ENCODE measurements at regions not wholly inside any gene's neighbourhood (a gene's known extent, or its start where the extent isn't known, plus 50 kb on each side); places are given as distances from the start of the nearest gene placed in this dataset.

GRCh38 chr21:16573578-16573977 is 843.8 kb downstream of the USP25 start:
- Histone ChIP-seq H3K9me3 (replicated peaks) (no peaks in the 10 kb centered on the region), H3K27me3 (replicated peaks) (no peaks in the 10 kb centered on the region), H3K36me3 (no peaks in the 10 kb centered on the region), H3K4me3 (no peak overlapping the region), H3K4me1 (replicated peaks) (peaks cover 43% of the 10 kb centered on the region), H3K27ac (peak overlapping the region; percentile 8; the same call in 1 of the 2 replicates)
- peak in 1 of 2 experiments; percentile 16 for DNase-seq (ENCODE audit: low read depth in 1 of 2, low spot score in 2 of 2)

- Histone ChIP-seq H3K27ac (no peak overlapping the region), H3K4me3 (no peak overlapping the region), H3K4me1 (replicated peaks) (peaks cover 19% of the 10 kb centered on the region), H3K27me3 (replicated peaks) (no peaks in the 10 kb centered on the region), H3K9me3 (replicated peaks) (no peaks in the 10 kb centered on the region), H3K36me3 (no peaks in the 10 kb centered on the region)
- no peak for DNase-seq (ENCODE audit: low read depth in 1 of 2, low spot score in 2 of 2)
Measured at GRCh38 chr21:16577975-16578374, 848.2 kb downstream of the USP25 start.

- peaks cover 11% of the 10 kb centered on the region for H3K4me1 ChIP-seq (replicated peaks)
- DNase-seq (ENCODE audit: low read depth in 1 of 2, low spot score in 2 of 2), result no peak
- H3K9me3 ChIP-seq (replicated peaks), result no peaks in the 10 kb centered on the region
- H3K27ac ChIP-seq, result no peak overlapping the region
- H3K27me3 ChIP-seq (replicated peaks), result no peaks in the 10 kb centered on the region
- H3K4me3 ChIP-seq, result no peak overlapping the region
- H3K36me3 ChIP-seq, result no peaks in the 10 kb centered on the region
Measured at GRCh38 chr21:16578912-16579311, 849.1 kb downstream of the USP25 start.

GRCh38 chr21:16579538-16579937 is 849.8 kb downstream of the USP25 start:
- peak in 1 of 2 experiments; percentile 22 for DNase-seq (ENCODE audit: low read depth in 1 of 2, low spot score in 2 of 2)
- Histone ChIP-seq H3K4me3 (no peak overlapping the region), H3K27ac (no peak overlapping the region)

GRCh38 chr21:16580661-16581060 is 850.9 kb downstream of the USP25 start:
- Histone ChIP-seq H3K27ac (no peak overlapping the region), H3K36me3 (no peaks in the 10 kb centered on the region), H3K4me3 (no peak overlapping the region), H3K4me1 (replicated peaks) (peaks cover 11% of the 10 kb centered on the region), H3K27me3 (replicated peaks) (no peaks in the 10 kb centered on the region), H3K9me3 (replicated peaks) (no peaks in the 10 kb centered on the region)
- DNase-seq (ENCODE audit: low read depth in 1 of 2, low spot score in 2 of 2), result no peak

More at GRCh38 chr21:16579538-16579937, 849.8 kb downstream of the USP25 start:
- H3K9me3 ChIP-seq (replicated peaks), result no peaks in the 10 kb centered on the region
- H3K27me3 ChIP-seq (replicated peaks), result no peaks in the 10 kb centered on the region
- H3K36me3 ChIP-seq, result no peaks in the 10 kb centered on the region
- peaks cover 11% of the 10 kb centered on the region for H3K4me1 ChIP-seq (replicated peaks)

GRCh38 chr21:16583556-16583955 is 853.8 kb downstream of the USP25 start:
- Histone ChIP-seq H3K4me3 (no peak overlapping the region), H3K27me3 (replicated peaks) (no peaks in the 10 kb centered on the region), H3K27ac (no peak overlapping the region), H3K9me3 (replicated peaks) (no peaks in the 10 kb centered on the region), H3K4me1 (replicated peaks) (peaks cover 15% of the 10 kb centered on the region), H3K36me3 (no peaks in the 10 kb centered on the region)
- no peak for DNase-seq (ENCODE audit: low read depth in 1 of 2, low spot score in 2 of 2)

- Histone ChIP-seq H3K27me3 (replicated peaks) (no peaks in the 10 kb centered on the region), H3K4me3 (no peak overlapping the region), H3K4me1 (replicated peaks) (peaks cover 5% of the 10 kb centered on the region), H3K27ac (no peak overlapping the region), H3K9me3 (replicated peaks) (no peaks in the 10 kb centered on the region), H3K36me3 (no peaks in the 10 kb centered on the region)
- DNase-seq (ENCODE audit: low read depth in 1 of 2, low spot score in 2 of 2), result no peak
Measured at GRCh38 chr21:16584756-16585155, 855.0 kb downstream of the USP25 start.

- H3K27me3 ChIP-seq (replicated peaks), result no peaks in the 10 kb centered on the region
- no peak overlapping the region for H3K27ac ChIP-seq
Measured at GRCh38 chr21:16585896-16586295, 856.1 kb downstream of the USP25 start.

GRCh38 chr21:16587141-16587581 is 857.4 kb downstream of the USP25 start:
- Histone ChIP-seq H3K36me3 (no peaks in the 10 kb centered on the region), H3K27me3 (replicated peaks) (no peaks in the 10 kb centered on the region), H3K9me3 (replicated peaks) (no peaks in the 10 kb centered on the region), H3K4me3 (no peak overlapping the region), H3K4me1 (replicated peaks) (peaks cover 4% of the 10 kb centered on the region; the same call in 1 of the 2 replicates), H3K27ac (no peak overlapping the region)
- DNase-seq (ENCODE audit: low read depth in 1 of 2, low spot score in 2 of 2), result no peak

More at GRCh38 chr21:16585896-16586295, 856.1 kb downstream of the USP25 start:
- Histone ChIP-seq H3K9me3 (replicated peaks) (no peaks in the 10 kb centered on the region), H3K4me3 (no peak overlapping the region), H3K4me1 (replicated peaks) (peaks cover 4% of the 10 kb centered on the region; the same call in 1 of the 2 replicates), H3K36me3 (no peaks in the 10 kb centered on the region)
- no peak for DNase-seq (ENCODE audit: low read depth in 1 of 2, low spot score in 2 of 2)

GRCh38 chr21:16587681-16588375 is 858.0 kb downstream of the USP25 start:
- no peak overlapping the region for H3K4me3 ChIP-seq
- H3K27me3 ChIP-seq (replicated peaks), result no peaks in the 10 kb centered on the region
- no peak for DNase-seq (ENCODE audit: low read depth in 1 of 2, low spot score in 2 of 2)
- H3K9me3 ChIP-seq (replicated peaks), result no peaks in the 10 kb centered on the region
- H3K4me1 ChIP-seq (replicated peaks), result peaks cover 4% of the 10 kb centered on the region; the same call in 1 of the 2 replicates
- H3K27ac ChIP-seq, result no peak overlapping the region
- H3K36me3 ChIP-seq, result no peaks in the 10 kb centered on the region

- H3K9me3 ChIP-seq (replicated peaks), result no peaks in the 10 kb centered on the region
- peaks cover 4% of the 10 kb centered on the region; the same call in 1 of the 2 replicates for H3K4me1 ChIP-seq (replicated peaks)
- H3K27ac ChIP-seq, result no peak overlapping the region
- no peaks in the 10 kb centered on the region for H3K27me3 ChIP-seq (replicated peaks)
- DNase-seq (ENCODE audit: low read depth in 1 of 2, low spot score in 2 of 2), result no peak
- H3K36me3 ChIP-seq, result no peaks in the 10 kb centered on the region
- H3K4me3 ChIP-seq, result no peak overlapping the region
Measured at GRCh38 chr21:16588433-16588860, 858.7 kb downstream of the USP25 start.

- H3K9me3 ChIP-seq (replicated peaks), result no peaks in the 10 kb centered on the region
- no peaks in the 10 kb centered on the region for H3K27me3 ChIP-seq (replicated peaks)
- no peak overlapping the region for H3K27ac ChIP-seq
- H3K36me3 ChIP-seq, result no peaks in the 10 kb centered on the region
- H3K4me1 ChIP-seq (replicated peaks), result peaks cover 4% of the 10 kb centered on the region; the same call in 1 of the 2 replicates
- DNase-seq (ENCODE audit: low read depth in 1 of 2, low spot score in 2 of 2), result no peak
- H3K4me3 ChIP-seq, result no peak overlapping the region
Measured at GRCh38 chr21:16589006-16589898, 859.5 kb downstream of the USP25 start.

GRCh38 chr21:16590186-16590585 is 860.4 kb downstream of the USP25 start:
- no peak for DNase-seq (ENCODE audit: low read depth in 1 of 2, low spot score in 2 of 2)
- Histone ChIP-seq H3K27ac (no peak overlapping the region), H3K4me3 (no peak overlapping the region), H3K9me3 (replicated peaks) (no peaks in the 10 kb centered on the region), H3K4me1 (replicated peaks) (peaks cover 4% of the 10 kb centered on the region; the same call in 1 of the 2 replicates), H3K27me3 (replicated peaks) (no peaks in the 10 kb centered on the region), H3K36me3 (no peaks in the 10 kb centered on the region)
